Neural crest cell (in vitro differentiated cells): ENCODE measurements at regions not wholly inside any gene's neighbourhood (a gene's known extent, or its start where the extent isn't known, plus 50 kb on each side); places are given as distances from the start of the nearest gene placed in this dataset.

ENCODE experiments used
- DNase-seq: peaks from one replicate; pipeline ENCODE4 v3.0.0; 2021; ENCODE audit warnings: low read depth, mixed read lengths, low spot score
- H3K27ac Mint-ChIP-seq: one replicate; pipeline ENCODE4 v1.8.0; 2021; ENCODE audit warnings: mild to moderate bottlenecking, mixed read lengths; ENCODE audit not compliant: unreplicated experiment
- H3K27me3 Mint-ChIP-seq: 2 replicates; pipeline ENCODE4 v1.8.0; 2021; ENCODE audit warnings: low read depth, mild to moderate bottlenecking, mixed read lengths
- H3K36me3 Mint-ChIP-seq: 2 replicates; pipeline ENCODE4 v1.8.0; 2021; ENCODE audit warnings: low read depth, mild to moderate bottlenecking, mixed read lengths
- H3K4me1 Mint-ChIP-seq: 2 replicates; pipeline ENCODE4 v1.8.0; 2021; ENCODE audit warnings: mixed read lengths
- H3K4me3 Mint-ChIP-seq: one replicate; pipeline ENCODE4 v1.8.0; 2021; ENCODE audit warnings: mild to moderate bottlenecking, mixed read lengths
- H3K9me3 Mint-ChIP-seq: 2 replicates; pipeline ENCODE4 v1.8.0; 2021; ENCODE audit warnings: mixed read lengths
- TF ChIP-seq, protein P1 (sequence below): fragments of 200-600 bp; sonication (generic); conservative IDR thresholded peaks from 2 replicates; pipeline ENCODE4 v1.5.0; 2021; ENCODE audit warnings: antibody characterized with exemption, mild to moderate bottlenecking

GRCh38 chr6:103872678-103873077 is 987.0 kb downstream of the HACE1 start:
- H3K4me3 Mint-ChIP-seq, result peak overlapping the region; percentile 38
- H3K4me1 Mint-ChIP-seq, result peaks cover 21% of the 10 kb centered on the region
- peak overlapping the region; percentile 89 for H3K27ac Mint-ChIP-seq
- DNase-seq, result no peak
- H3K9me3 Mint-ChIP-seq, result no peaks in the 10 kb centered on the region
- no peaks in the 10 kb centered on the region for H3K27me3 Mint-ChIP-seq
- TF ChIP-seq, protein P1, sequence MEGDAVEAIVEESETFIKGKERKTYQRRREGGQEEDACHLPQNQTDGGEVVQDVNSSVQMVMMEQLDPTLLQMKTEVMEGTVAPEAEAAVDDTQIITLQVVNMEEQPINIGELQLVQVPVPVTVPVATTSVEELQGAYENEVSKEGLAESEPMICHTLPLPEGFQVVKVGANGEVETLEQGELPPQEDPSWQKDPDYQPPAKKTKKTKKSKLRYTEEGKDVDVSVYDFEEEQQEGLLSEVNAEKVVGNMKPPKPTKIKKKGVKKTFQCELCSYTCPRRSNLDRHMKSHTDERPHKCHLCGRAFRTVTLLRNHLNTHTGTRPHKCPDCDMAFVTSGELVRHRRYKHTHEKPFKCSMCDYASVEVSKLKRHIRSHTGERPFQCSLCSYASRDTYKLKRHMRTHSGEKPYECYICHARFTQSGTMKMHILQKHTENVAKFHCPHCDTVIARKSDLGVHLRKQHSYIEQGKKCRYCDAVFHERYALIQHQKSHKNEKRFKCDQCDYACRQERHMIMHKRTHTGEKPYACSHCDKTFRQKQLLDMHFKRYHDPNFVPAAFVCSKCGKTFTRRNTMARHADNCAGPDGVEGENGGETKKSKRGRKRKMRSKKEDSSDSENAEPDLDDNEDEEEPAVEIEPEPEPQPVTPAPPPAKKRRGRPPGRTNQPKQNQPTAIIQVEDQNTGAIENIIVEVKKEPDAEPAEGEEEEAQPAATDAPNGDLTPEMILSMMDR, result no peak
- no peaks in the 10 kb centered on the region for H3K36me3 Mint-ChIP-seq

GRCh38 chr6:103872233-103872632 is 987.5 kb downstream of the HACE1 start:
- no peak overlapping the region for H3K27ac Mint-ChIP-seq
- TF ChIP-seq, protein P1, result no peak
- no peak for DNase-seq
- no peak overlapping the region for H3K4me3 Mint-ChIP-seq
- no peaks in the 10 kb centered on the region for H3K9me3 Mint-ChIP-seq
- no peaks in the 10 kb centered on the region for H3K36me3 Mint-ChIP-seq
- H3K4me1 Mint-ChIP-seq, result peaks cover 21% of the 10 kb centered on the region
- H3K27me3 Mint-ChIP-seq, result no peaks in the 10 kb centered on the region

- no peaks in the 10 kb centered on the region for H3K36me3 Mint-ChIP-seq
- no peak overlapping the region for H3K27ac Mint-ChIP-seq
- DNase-seq, result no peak
- no peak overlapping the region for H3K4me3 Mint-ChIP-seq
- TF ChIP-seq, protein P1, result no peak
- H3K4me1 Mint-ChIP-seq, result peaks cover 21% of the 10 kb centered on the region
- no peaks in the 10 kb centered on the region for H3K9me3 Mint-ChIP-seq
- H3K27me3 Mint-ChIP-seq, result no peaks in the 10 kb centered on the region
Measured at GRCh38 chr6:103870970-103871369, 988.7 kb downstream of the HACE1 start.

DNA sequence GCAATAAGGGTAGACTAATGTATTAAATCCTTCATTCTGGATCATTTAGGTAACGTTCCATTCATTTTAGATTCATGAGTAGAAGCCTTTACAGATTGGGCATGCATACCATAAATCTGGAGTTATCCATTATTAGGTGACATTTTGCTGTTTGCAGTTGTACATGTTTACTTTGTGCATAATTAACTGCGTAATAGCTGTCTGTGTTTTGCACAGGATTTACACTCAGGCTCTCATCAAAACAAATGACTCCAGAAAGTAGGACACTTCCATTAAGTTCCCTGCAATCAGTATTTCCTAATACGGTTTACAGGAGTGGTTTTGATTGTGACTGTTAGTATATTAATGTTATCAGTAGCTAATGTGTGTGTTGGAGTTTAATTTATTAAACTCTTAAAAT is 997.4 kb downstream of the HACE1 start:
- H3K27ac Mint-ChIP-seq, result no peak overlapping the region
- no peaks in the 10 kb centered on the region for H3K36me3 Mint-ChIP-seq
- H3K4me1 Mint-ChIP-seq, result peaks cover 6% of the 10 kb centered on the region
- TF ChIP-seq, protein P1, result no peak
- H3K27me3 Mint-ChIP-seq, result no peaks in the 10 kb centered on the region
- DNase-seq, result no peak
- no peak overlapping the region for H3K4me3 Mint-ChIP-seq
- H3K9me3 Mint-ChIP-seq, result no peaks in the 10 kb centered on the region

DNA sequence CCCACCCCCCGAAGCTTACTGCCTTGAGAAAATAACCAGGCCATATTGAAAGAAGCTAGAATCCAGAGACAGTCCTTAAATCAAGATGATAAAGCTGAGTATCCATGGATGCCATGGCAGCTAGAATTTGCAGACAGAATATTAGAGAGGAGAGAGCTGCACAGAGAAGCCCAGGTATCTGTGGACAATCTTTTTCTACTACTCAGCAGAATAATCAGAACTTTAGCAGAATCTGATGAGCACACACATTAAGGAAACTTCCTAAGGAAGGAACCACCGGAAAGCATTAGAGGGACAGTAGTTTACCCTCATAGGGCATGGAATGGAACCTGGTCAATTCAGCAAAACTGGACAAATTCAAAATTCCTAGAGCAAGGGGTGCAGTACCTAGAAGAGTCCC is 1001.7 kb downstream of the HACE1 start:
- H3K4me3 Mint-ChIP-seq, result no peak overlapping the region
- H3K27ac Mint-ChIP-seq, result no peak overlapping the region
- no peaks in the 10 kb centered on the region for H3K36me3 Mint-ChIP-seq
- no peaks in the 10 kb centered on the region for H3K9me3 Mint-ChIP-seq
- no peaks in the 10 kb centered on the region for H3K27me3 Mint-ChIP-seq
- TF ChIP-seq, protein P1, result no peak
- H3K4me1 Mint-ChIP-seq, result peaks cover 6% of the 10 kb centered on the region
- no peak for DNase-seq

DNA sequence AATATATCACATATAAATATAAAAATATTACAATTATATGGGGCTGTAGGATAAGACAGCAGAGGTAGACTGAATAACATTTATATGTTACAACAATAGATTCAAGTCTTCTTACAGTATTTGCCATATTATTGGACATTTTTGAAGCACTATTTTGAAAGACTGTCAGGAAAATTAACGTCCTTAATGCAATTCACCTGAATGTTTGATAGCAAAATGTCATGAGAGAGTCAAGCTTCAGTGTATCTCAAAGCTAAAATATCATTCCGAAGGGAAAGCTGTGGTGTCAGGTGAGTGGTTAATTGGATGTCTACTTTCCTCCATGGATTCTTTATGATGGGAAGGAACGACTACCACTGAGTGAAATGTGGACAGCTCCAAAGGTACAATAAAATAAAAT is 1004.0 kb downstream of the HACE1 start:
- H3K4me3 Mint-ChIP-seq, result no peak overlapping the region
- H3K4me1 Mint-ChIP-seq, result no peaks in the 10 kb centered on the region
- no peaks in the 10 kb centered on the region for H3K27me3 Mint-ChIP-seq
- DNase-seq, result no peak
- H3K27ac Mint-ChIP-seq, result no peak overlapping the region
- no peaks in the 10 kb centered on the region for H3K9me3 Mint-ChIP-seq
- TF ChIP-seq, protein P1, result no peak
- H3K36me3 Mint-ChIP-seq, result no peaks in the 10 kb centered on the region
